ENCODE measurements at regions not wholly inside any gene's neighbourhood (a gene's known extent, or its start where the extent isn't known, plus 50 kb on each side); places are given as distances from the start of the nearest gene placed in this dataset.

GRCh38 chr12:22865822-22866221, 240.9 kb downstream of the ETNK1 start:
- TF ChIP-seq ZNF266 (tag by site-specific recombination; IDR thresholded peaks at IDR 0.05; ENCODE audit: low read depth) (no peak), ZNF2 (tag by site-specific recombination; IDR thresholded peaks at IDR 0.05) (no peak), CTCF (tag by site-specific recombination; IDR thresholded peaks at IDR 0.05) (no peak), REST (tag by site-specific recombination; IDR thresholded peaks at IDR 0.05) (no peak), YY1 (tag by site-specific recombination; IDR thresholded peaks at IDR 0.05) (no peak), ZNF518A (tag by site-specific recombination; conservative IDR thresholded peaks at IDR 0.05; ENCODE audit: low read depth) (no peak), ZNF394 (tag by site-specific recombination; IDR thresholded peaks at IDR 0.05; ENCODE audit: borderline replicate concordance) (no peak), ZNF416 (tag by site-specific recombination; IDR thresholded peaks at IDR 0.05) (no peak), ZNF791 (tag by site-specific recombination; IDR thresholded peaks at IDR 0.05) (no peak), ZNF324 (tag by site-specific recombination; IDR thresholded peaks at IDR 0.05) (no peak)
